ENCODE measurements at regions not wholly inside any gene's neighbourhood (a gene's known extent, or its start where the extent isn't known, plus 50 kb on each side); places are given as distances from the start of the nearest gene placed in this dataset.
"Not testable (repeated sequence)": the region's sequence is repeated elsewhere in the genome, so short reads cannot be mapped to it uniquely, and the experiment has no call there.

DNA sequence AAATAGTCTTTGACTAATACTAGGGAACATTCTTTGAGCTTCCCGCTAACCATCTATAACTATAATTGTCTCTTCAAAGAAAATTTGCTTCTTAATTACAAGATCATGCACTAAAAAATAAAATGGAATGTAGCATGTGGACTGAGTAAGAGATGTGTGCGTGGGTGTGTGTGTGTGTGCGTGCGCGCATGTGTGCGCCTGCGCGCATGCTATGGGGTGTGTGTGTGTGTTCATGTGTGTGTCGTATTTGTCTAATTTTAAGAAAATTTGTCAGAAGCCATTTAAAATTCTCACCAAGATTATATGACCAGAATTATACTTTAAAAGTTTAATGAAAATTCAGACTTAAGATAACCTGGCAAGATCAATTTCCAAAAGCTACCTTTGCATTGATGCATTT lies 593.0 kb downstream of the ACTL7B start:
- H3K36me3 Mint-ChIP-seq (ENCODE audit: insufficient read depth): no peaks in the 10 kb centered on the region
- no peak for ATAC-seq (replicated peaks; ENCODE audit: extremely low read depth, poor library complexity, severe bottlenecking)
- peaks cover 9% of the 10 kb centered on the region for H3K9me3 Mint-ChIP-seq

DNA sequence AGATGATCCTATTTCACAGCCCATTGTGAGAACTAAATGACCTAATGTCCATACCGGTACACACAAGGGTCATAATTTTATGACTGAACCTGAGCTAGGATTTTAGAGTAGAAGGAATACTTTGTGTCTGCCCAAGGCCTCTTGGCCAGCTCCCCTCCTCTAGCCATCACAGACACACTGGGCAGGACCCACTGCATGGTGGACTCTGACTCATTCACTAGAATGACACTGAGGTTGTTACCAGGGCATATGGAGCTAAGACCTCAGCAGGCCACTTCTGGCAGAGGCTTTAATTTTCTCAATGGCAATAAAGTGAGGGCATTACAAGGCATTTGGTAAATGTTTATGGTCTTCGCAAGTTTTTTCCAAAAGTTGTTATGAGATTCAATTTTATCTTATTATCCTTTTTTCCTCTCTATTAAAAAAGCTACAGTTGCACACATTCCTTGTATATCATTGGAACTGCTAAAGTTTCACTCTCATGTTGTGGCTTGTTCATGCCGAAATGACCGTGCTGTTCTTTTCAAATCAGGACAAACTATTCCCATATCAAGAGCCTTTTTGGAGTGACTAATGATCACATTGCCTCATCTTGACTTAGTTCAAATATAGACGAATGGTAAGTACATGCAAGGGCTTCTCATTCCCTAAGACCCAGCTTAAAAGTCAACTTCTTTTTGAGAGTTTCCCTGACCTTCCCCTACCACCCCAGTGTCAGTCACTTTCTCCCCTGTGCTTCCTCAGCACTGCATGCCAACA lies 595.7 kb downstream of the ACTL7B start:
- H3K9me3 Mint-ChIP-seq: peaks cover 9% of the 10 kb centered on the region
- H3K27ac Mint-ChIP-seq (ENCODE audit: low read depth): no peak overlapping the region
- H3K27me3 Mint-ChIP-seq: no peaks in the 10 kb centered on the region
- no peak overlapping the region for H3K4me3 Mint-ChIP-seq
- H3K4me1 Mint-ChIP-seq: no peaks in the 10 kb centered on the region
- no peak for ATAC-seq (replicated peaks; ENCODE audit: extremely low read depth, poor library complexity, severe bottlenecking)
- no peaks in the 10 kb centered on the region for H3K36me3 Mint-ChIP-seq (ENCODE audit: insufficient read depth)
- no peak for DNase-seq (ENCODE audit: low spot score in 2 of 2)

More for the DNA sequence above, 593.0 kb downstream of the ACTL7B start:
- no peak for DNase-seq (ENCODE audit: low spot score in 2 of 2)
- no peaks in the 10 kb centered on the region for H3K27me3 Mint-ChIP-seq
- no peaks in the 10 kb centered on the region for H3K4me1 Mint-ChIP-seq
- H3K4me3 Mint-ChIP-seq: no peak overlapping the region
- H3K27ac Mint-ChIP-seq (ENCODE audit: low read depth): no peak overlapping the region

DNA sequence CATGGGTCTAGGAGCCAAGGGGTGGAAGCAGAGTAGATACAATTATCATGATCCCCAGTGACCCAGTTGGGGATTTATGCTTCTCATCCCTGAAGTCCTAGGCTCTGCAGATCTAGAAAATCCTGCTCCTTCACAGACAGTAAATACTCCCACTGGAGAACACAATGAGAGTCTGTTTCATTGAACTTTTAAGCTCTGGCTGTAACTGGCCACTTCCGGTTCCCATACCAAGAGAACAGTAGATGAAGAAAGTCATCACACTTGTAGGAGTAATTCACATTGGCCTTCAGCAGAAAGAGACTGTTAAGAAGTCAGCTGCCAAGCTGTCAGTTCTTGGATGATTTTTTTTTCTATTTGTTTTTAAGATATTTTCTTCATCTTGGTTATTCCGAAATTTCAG lies 597.1 kb downstream of the ACTL7B start:
- Mint-ChIP-seq H3K4me1 (no peaks in the 10 kb centered on the region), H3K4me3 (no peak overlapping the region), H3K9me3 (peaks cover 9% of the 10 kb centered on the region), H3K27me3 (no peaks in the 10 kb centered on the region), H3K27ac (ENCODE audit: low read depth) (no peak overlapping the region), H3K36me3 (ENCODE audit: insufficient read depth) (no peaks in the 10 kb centered on the region)
- no peak for DNase-seq (ENCODE audit: low spot score in 2 of 2)
- no peak for ATAC-seq (replicated peaks; ENCODE audit: extremely low read depth, poor library complexity, severe bottlenecking)

DNA sequence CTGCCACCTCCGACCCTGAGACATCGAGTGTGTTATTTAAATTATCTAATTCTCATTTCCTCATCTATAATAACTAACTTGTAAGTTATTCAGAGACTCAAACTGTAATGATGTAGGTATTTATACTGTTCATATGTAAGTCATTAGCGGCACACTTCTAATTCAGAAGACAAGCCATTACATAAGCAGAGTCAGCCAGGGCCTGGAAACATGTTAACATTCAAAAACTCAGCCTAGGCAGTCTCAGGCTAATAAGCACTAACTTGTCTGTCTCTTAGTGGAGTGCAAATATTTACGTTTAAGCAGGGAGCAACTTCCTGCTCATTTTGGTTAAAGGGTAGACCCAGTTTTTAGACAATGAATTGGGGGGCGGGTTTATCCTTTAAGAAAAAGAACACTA lies 598.4 kb downstream of the ACTL7B start:
- Mint-ChIP-seq H3K27me3 (no peaks in the 10 kb centered on the region), H3K4me3 (no peak overlapping the region), H3K36me3 (ENCODE audit: insufficient read depth) (no peaks in the 10 kb centered on the region), H3K27ac (ENCODE audit: low read depth) (no peak overlapping the region), H3K9me3 (peaks cover 9% of the 10 kb centered on the region), H3K4me1 (no peaks in the 10 kb centered on the region)
- ATAC-seq (replicated peaks; ENCODE audit: extremely low read depth, poor library complexity, severe bottlenecking) (no peak), DNase-seq (ENCODE audit: low spot score in 2 of 2) (no peak)

DNA sequence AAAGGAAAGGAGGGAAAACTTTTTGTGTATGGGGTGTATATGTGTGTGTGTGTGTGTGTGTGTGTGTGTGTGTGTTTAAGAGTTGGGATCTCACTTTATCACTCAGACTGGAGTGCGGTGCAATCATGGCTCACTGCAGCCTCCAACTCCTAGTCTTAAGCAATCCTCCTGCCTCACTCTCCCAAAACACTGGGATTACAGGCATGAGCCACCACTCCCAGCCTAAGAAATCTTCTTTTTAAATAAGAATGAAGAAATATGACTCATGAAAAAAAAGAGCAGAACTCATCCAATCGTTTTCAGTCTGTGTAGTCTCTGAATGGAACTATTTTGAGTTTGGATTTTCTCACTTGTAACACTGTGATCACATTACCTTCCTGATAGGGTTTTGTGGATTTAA lies 601.5 kb downstream of the ACTL7B start:
- DNase-seq (ENCODE audit: low spot score in 2 of 2) (no peak), ATAC-seq (replicated peaks; ENCODE audit: extremely low read depth, poor library complexity, severe bottlenecking) (no peak)
- no peak overlapping the region for H3K4me3 Mint-ChIP-seq
- H3K4me1 Mint-ChIP-seq: no peaks in the 10 kb centered on the region
- peaks cover 8% of the 10 kb centered on the region for H3K9me3 Mint-ChIP-seq
- no peak overlapping the region for H3K27ac Mint-ChIP-seq (ENCODE audit: low read depth)
- H3K27me3 Mint-ChIP-seq: no peaks in the 10 kb centered on the region
- H3K36me3 Mint-ChIP-seq (ENCODE audit: insufficient read depth): no peaks in the 10 kb centered on the region

DNA sequence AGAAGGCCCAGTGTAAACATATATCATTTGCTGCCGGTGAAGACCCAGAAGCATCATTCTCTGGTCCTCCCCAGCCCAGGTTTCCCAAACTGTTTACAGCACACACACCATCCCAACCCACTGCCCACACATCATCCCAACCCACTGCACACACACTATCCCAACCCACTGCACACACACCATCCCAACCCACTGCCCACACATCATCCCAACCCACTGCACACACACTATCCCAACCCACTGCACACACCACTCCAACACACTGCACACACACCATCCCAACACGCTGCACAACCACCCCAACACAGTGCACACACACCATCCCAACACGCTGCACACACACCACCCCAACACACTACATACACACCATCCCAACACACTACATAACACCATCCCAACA lies 608.4 kb downstream of the ACTL7B start:
- not testable (repeated sequence) for H3K27ac Mint-ChIP-seq (ENCODE audit: low read depth); H3K4me3 Mint-ChIP-seq; H3K36me3 Mint-ChIP-seq (ENCODE audit: insufficient read depth); DNase-seq (ENCODE audit: low spot score in 2 of 2); H3K9me3 Mint-ChIP-seq; ATAC-seq (replicated peaks; ENCODE audit: extremely low read depth, poor library complexity, severe bottlenecking); H3K4me1 Mint-ChIP-seq; H3K27me3 Mint-ChIP-seq

DNA sequence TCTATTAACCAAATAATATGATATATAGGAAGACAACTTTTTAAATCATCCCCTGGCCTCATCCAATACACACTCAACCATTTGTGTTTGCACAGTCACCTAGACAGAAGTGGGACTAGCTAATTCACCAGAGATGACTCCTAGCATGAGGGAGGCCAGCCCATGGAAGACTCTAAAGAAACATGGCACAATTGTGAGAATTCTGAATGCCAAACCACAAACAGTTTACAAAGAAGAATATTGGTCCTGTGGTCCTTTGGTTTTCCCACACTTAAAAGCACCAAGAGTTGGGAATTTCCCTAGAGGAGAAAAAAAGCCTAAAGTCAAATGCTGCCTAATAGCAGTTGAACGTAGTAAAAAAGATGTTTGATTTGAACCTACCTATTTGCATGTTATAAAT lies 609.9 kb downstream of the ACTL7B start:
- DNase-seq (ENCODE audit: low spot score in 2 of 2): no peak
- ATAC-seq (replicated peaks; ENCODE audit: extremely low read depth, poor library complexity, severe bottlenecking): no peak
- H3K27ac Mint-ChIP-seq (ENCODE audit: low read depth): no peak overlapping the region
- H3K4me1 Mint-ChIP-seq: no peaks in the 10 kb centered on the region
- H3K9me3 Mint-ChIP-seq: no peaks in the 10 kb centered on the region
- H3K27me3 Mint-ChIP-seq: no peaks in the 10 kb centered on the region
- H3K4me3 Mint-ChIP-seq: no peak overlapping the region
- H3K36me3 Mint-ChIP-seq (ENCODE audit: insufficient read depth): no peaks in the 10 kb centered on the region

DNA sequence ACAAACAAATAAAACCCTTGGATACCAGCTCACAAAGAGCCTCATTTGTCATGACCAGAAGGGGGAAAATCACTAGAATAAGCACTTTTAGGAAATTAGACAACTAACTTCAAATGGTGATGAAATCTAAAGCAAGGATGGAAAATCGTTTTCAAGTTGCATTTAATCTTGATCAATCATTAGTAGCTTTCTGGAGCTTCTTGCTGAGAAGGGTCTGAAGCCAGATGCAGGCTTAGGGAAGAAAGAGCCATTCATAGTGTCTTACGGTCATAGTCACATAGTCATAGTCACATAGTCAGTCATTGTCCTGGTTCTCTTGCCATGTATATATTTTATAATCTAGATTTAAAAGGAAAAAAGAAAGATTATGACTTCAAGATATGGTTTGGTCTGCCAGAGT lies 610.5 kb downstream of the ACTL7B start:
- Mint-ChIP-seq H3K9me3 (no peaks in the 10 kb centered on the region), H3K4me3 (no peak overlapping the region), H3K4me1 (no peaks in the 10 kb centered on the region), H3K27ac (ENCODE audit: low read depth) (no peak overlapping the region), H3K36me3 (ENCODE audit: insufficient read depth) (no peaks in the 10 kb centered on the region), H3K27me3 (no peaks in the 10 kb centered on the region)
- DNase-seq (ENCODE audit: low spot score in 2 of 2) (no peak), ATAC-seq (replicated peaks; ENCODE audit: extremely low read depth, poor library complexity, severe bottlenecking) (no peak)

DNA sequence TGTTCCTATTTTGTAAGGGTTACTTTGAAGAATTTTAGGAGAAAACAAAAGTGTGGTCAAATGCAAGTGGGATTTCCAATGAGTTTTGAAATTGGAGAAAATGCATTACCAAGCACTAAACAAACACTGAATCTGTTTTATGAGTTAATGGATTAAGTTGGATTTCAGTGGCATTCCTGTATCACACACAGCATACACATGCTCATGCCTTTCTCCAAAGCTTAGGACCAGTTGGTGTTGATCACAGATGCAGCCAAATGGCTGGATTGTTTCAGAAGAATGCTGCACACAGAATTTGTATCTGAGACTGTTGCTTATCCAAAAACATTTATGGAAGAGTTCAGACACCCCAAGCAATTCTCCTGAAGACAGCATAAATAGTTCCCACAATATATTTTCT lies 611.1 kb downstream of the ACTL7B start:
- ATAC-seq (replicated peaks; ENCODE audit: extremely low read depth, poor library complexity, severe bottlenecking) (no peak), DNase-seq (ENCODE audit: low spot score in 2 of 2) (no peak)
- peaks cover 5% of the 10 kb centered on the region for H3K9me3 Mint-ChIP-seq
- no peak overlapping the region for H3K4me3 Mint-ChIP-seq
- H3K27ac Mint-ChIP-seq (ENCODE audit: low read depth): no peak overlapping the region
- no peaks in the 10 kb centered on the region for H3K36me3 Mint-ChIP-seq (ENCODE audit: insufficient read depth)
- no peaks in the 10 kb centered on the region for H3K4me1 Mint-ChIP-seq
- H3K27me3 Mint-ChIP-seq: no peaks in the 10 kb centered on the region

DNA sequence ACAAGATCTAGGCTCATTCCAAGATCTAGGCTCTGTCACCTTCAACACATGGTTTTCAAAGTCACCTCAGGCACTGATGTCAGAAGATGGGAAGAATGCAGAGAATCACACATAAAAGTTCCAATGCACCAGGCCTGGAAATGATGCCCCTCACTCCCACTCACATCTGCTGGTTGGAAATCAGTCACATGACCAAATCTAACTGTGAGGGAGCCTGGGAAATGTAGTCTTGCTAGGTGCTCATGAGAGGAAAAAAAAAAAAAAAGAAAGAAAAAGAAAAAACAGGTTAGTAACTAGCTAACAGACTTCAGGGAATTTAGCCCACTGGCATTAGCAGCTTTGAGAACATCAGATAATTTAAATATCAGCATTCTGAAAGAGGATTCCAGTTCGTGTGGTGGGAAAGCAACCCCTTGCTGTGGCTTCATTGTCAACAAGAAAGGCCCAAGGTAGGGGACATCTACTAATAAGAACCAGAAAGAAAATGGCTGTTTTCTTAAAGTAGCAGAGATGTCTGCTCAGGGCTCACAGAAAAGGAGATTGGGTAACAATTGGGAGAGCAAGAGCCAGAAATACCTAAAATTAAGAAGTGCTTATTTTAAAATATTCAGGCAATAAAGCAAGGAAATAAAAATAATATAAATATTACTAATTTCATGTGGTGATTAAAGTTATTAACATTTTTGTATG lies 614.3 kb downstream of the ACTL7B start:
- Mint-ChIP-seq H3K36me3 (ENCODE audit: insufficient read depth) (no peaks in the 10 kb centered on the region), H3K9me3 (peaks cover 5% of the 10 kb centered on the region), H3K27me3 (no peaks in the 10 kb centered on the region), H3K27ac (ENCODE audit: low read depth) (no peak overlapping the region), H3K4me3 (no peak overlapping the region), H3K4me1 (no peaks in the 10 kb centered on the region)
- no peak for ATAC-seq (replicated peaks; ENCODE audit: extremely low read depth, poor library complexity, severe bottlenecking)
- DNase-seq (ENCODE audit: low spot score in 2 of 2): no peak

DNA sequence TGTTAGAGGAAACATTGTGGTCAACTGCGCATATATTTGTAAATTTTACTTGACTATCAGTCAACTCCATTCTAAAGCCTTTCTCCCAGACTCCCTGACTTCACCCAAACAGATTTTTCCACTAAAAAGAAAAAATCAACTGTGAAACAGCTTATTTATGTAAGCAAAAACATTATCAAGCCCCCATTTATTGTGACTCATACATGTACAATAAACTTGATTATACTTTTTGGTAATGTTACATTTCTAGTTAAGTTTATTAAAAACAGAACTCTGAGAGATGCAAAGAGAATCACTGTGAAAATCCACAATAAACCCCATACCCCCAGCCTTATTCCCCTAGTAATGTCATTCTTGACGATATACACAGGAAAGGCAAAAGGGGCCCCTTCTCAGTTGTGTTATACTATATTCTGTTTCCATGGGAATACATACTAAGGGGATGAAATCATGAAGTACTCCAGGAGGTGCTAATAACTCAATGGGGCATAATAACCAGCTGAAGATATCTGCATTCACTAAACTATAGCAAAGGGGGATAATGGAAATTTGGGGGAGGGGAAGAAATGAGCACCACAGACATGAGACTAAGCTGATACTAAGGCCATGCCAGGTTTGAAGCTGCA lies 616.0 kb downstream of the ACTL7B start:
- Mint-ChIP-seq H3K27ac (ENCODE audit: low read depth) (no peak overlapping the region), H3K36me3 (ENCODE audit: insufficient read depth) (no peaks in the 10 kb centered on the region), H3K4me1 (no peaks in the 10 kb centered on the region), H3K9me3 (peaks cover 11% of the 10 kb centered on the region), H3K4me3 (no peak overlapping the region), H3K27me3 (no peaks in the 10 kb centered on the region)
- ATAC-seq (replicated peaks; ENCODE audit: extremely low read depth, poor library complexity, severe bottlenecking) (no peak), DNase-seq (ENCODE audit: low spot score in 2 of 2) (no peak)

DNA sequence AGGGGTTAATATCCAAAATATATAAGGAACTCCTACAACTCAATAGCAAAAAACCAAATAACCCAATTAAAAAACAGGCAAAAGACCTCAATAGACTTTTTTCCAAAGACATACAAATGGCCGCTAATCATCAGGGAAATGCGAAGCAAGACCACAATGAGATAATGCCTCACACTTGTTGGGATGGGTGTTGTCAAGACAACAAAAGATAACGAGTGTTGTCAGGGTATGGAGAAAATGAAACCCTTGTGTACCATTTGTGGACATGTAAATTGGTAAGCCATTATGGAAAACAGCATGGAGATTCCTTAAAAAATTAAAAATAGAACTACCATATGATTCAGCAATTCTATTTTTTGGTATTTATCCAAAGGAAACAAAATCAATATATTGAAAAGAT lies 620.2 kb downstream of the ACTL7B start:
- Mint-ChIP-seq H3K36me3 (ENCODE audit: insufficient read depth) (no peaks in the 10 kb centered on the region), H3K27me3 (no peaks in the 10 kb centered on the region), H3K9me3 (peaks cover 11% of the 10 kb centered on the region)

DNA sequence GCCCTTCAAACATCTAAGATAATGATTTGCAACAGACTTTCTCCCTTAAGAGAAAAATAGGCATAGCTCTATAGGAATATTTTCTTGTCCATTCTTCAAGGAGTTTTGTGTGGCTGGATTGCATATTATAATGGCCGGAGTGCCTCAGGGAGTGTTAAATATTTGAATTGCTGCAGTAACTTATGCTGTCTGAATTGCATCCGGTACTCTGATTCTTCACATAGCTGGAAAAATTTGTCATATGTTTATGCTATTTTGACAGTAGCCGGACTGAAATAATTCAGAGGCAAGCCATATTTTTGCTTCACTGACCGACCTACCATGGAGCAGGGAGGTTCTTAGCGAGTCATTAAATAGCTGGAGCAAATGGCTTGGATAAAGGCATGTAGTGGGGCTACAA lies 621.0 kb downstream of the ACTL7B start:
- Mint-ChIP-seq H3K9me3 (peaks cover 6% of the 10 kb centered on the region), H3K36me3 (ENCODE audit: insufficient read depth) (no peaks in the 10 kb centered on the region), H3K27me3 (no peaks in the 10 kb centered on the region), H3K4me3 (no peak overlapping the region), H3K27ac (ENCODE audit: low read depth) (no peak overlapping the region), H3K4me1 (no peaks in the 10 kb centered on the region)
- DNase-seq (ENCODE audit: low spot score in 2 of 2) (no peak), ATAC-seq (replicated peaks; ENCODE audit: extremely low read depth, poor library complexity, severe bottlenecking) (no peak)

More for the DNA sequence above, 620.2 kb downstream of the ACTL7B start:
- H3K4me1 Mint-ChIP-seq: no peaks in the 10 kb centered on the region
- no peak overlapping the region for H3K4me3 Mint-ChIP-seq
- DNase-seq (ENCODE audit: low spot score in 2 of 2) (no peak), ATAC-seq (replicated peaks; ENCODE audit: extremely low read depth, poor library complexity, severe bottlenecking) (no peak)
- no peak overlapping the region for H3K27ac Mint-ChIP-seq (ENCODE audit: low read depth)

Measured in central memory CD8-positive, alpha-beta T cell (primary cell).